ENCODE measurements at regions not wholly inside any gene's neighbourhood (a gene's known extent, or its start where the extent isn't known, plus 50 kb on each side); places are given as distances from the start of the nearest gene placed in this dataset.

GRCh38 chr13:33728271-33729037, 89.5 kb upstream of the RFC3 start:
- Histone ChIP-seq H3K9me3 (ENCODE audit: control insufficient read depth in 4 of 4, low read length in 3 of 4) (no peaks in the 10 kb centered on the region), H3K9ac (ENCODE audit: low read depth in 1 of 2, low read length in 2 of 2) (no peak overlapping the region), H3K4me1 (ENCODE audit: control insufficient read depth in 4 of 4, insufficient read depth in 4 of 4, low read length in 3 of 4) (peaks cover 0 to 11% (median 6%) of the 10 kb centered on the region in 4 donors), H3K27ac (ENCODE audit: low read depth in 1 of 2, low read length in 2 of 2) (peak overlapping the region; percentile 58 to 62), H3K4me3 (ENCODE audit: low read depth in 1 of 3, low read length in 3 of 3) (no peak overlapping the region), H3K36me3 (ENCODE audit: control insufficient read depth in 4 of 4, insufficient read depth in 3 of 4, low read depth in 1 of 4, low read length in 3 of 4) (no peaks in the 10 kb centered on the region), H3K27me3 (ENCODE audit: control insufficient read depth in 4 of 4, insufficient read depth in 4 of 4, low read length in 3 of 4) (no peaks in the 10 kb centered on the region)
- TF ChIP-seq JUND (IDR thresholded peaks at IDR 0.05), result no peak
- TF ChIP-seq HNF4G (IDR thresholded peaks at IDR 0.05), result no peak
- TF ChIP-seq ATF3 (IDR thresholded peaks at IDR 0.05), result no peak
- TF ChIP-seq FOXA2 (IDR thresholded peaks at IDR 0.05), result peak; percentile 11
- no peak for TF ChIP-seq CTCF (IDR thresholded peaks at IDR 0.05; ENCODE audit: low read depth, low read length, missing input control)
- peak; percentile 22 for TF ChIP-seq SP1 (IDR thresholded peaks at IDR 0.05)
- peak; percentile 41 for TF ChIP-seq REST (IDR thresholded peaks at IDR 0.05)
- TF ChIP-seq HNF4A (conservative IDR thresholded peaks at IDR 0.05), result peak; percentile 52 to 58
- no peak for TF ChIP-seq NR2F2 (IDR thresholded peaks at IDR 0.05)
- TF ChIP-seq MAX (IDR thresholded peaks at IDR 0.05), result peak; percentile 27
- TF ChIP-seq YY1 (IDR thresholded peaks at IDR 0.05), result no peak
- peak in 1 of 2 donors; percentile 42 for TF ChIP-seq RXRA (IDR thresholded peaks at IDR 0.05)
- no peak for TF ChIP-seq ZBTB33 (IDR thresholded peaks at IDR 0.05)
- DNase-seq (ENCODE audit: low spot score), result no peak
- WGBS, result 57% methylated on average over 7 of the region's 7 CpGs

GRCh38 chr13:33730147-33730546, 87.8 kb upstream of the RFC3 start:
- Histone ChIP-seq H3K27me3 (ENCODE audit: control insufficient read depth in 4 of 4, insufficient read depth in 4 of 4, low read length in 3 of 4) (no peaks in the 10 kb centered on the region), H3K4me1 (ENCODE audit: control insufficient read depth in 4 of 4, insufficient read depth in 4 of 4, low read length in 3 of 4) (peaks cover 0 to 9% (median 4%) of the 10 kb centered on the region in 4 donors), H3K36me3 (ENCODE audit: control insufficient read depth in 4 of 4, insufficient read depth in 3 of 4, low read depth in 1 of 4, low read length in 3 of 4) (no peaks in the 10 kb centered on the region), H3K27ac (ENCODE audit: low read depth in 1 of 2, low read length in 2 of 2) (no peak overlapping the region), H3K9me3 (ENCODE audit: control insufficient read depth in 4 of 4, low read length in 3 of 4) (no peaks in the 10 kb centered on the region), H3K4me3 (ENCODE audit: low read depth in 1 of 3, low read length in 3 of 3) (no peak overlapping the region), H3K9ac (ENCODE audit: low read depth in 1 of 2, low read length in 2 of 2) (no peak overlapping the region)
- WGBS, result 85% methylated on average over 1 of the region's 1 CpG
- no peak for DNase-seq (ENCODE audit: low spot score)
- TF ChIP-seq RAD21 (IDR thresholded peaks at IDR 0.05) (no peak), TAF1 (conservative IDR thresholded peaks at IDR 0.05) (no peak), JUND (IDR thresholded peaks at IDR 0.05) (no peak), EGR1 (IDR thresholded peaks at IDR 0.05; ENCODE audit: low read depth in 2 of 2) (no peak), HNF4G (IDR thresholded peaks at IDR 0.05) (no peak), MAX (IDR thresholded peaks at IDR 0.05) (no peak), CTCF (IDR thresholded peaks at IDR 0.05; ENCODE audit: low read depth, low read length, missing input control) (no peak), ATF3 (IDR thresholded peaks at IDR 0.05) (no peak), YY1 (IDR thresholded peaks at IDR 0.05) (no peak), RXRA (IDR thresholded peaks at IDR 0.05) (no peak), FOXA1 (IDR thresholded peaks at IDR 0.05) (no peak)
